ENCODE measurements at regions not wholly inside any gene's neighbourhood (a gene's known extent, or its start where the extent isn't known, plus 50 kb on each side); places are given as distances from the start of the nearest gene placed in this dataset.

GRCh38 chr7:84302949-84303348 is 108.4 kb upstream of the SEMA3A start:
- no peak for TF ChIP-seq GATA2 (IDR thresholded peaks at IDR 0.05; ENCODE audit: low read depth, low read length)
- TF ChIP-seq GATA3 (IDR thresholded peaks at IDR 0.05; ENCODE audit: low read depth, low read length), result no peak

- TF ChIP-seq GATA2 (IDR thresholded peaks at IDR 0.05; ENCODE audit: low read depth, low read length), result no peak
Measured at GRCh38 chr7:84297616-84298015, 103.0 kb upstream of the SEMA3A start.

GRCh38 chr7:84294847-84295455 is 100.4 kb upstream of the SEMA3A start:
- TF ChIP-seq GATA3 (IDR thresholded peaks at IDR 0.05; ENCODE audit: low read depth, low read length), result no peak
- TF ChIP-seq GATA2 (IDR thresholded peaks at IDR 0.05; ENCODE audit: low read depth, low read length), result no peak

GRCh38 chr7:84294391-84294790 is 99.8 kb upstream of the SEMA3A start:
- no peak for TF ChIP-seq GATA2 (IDR thresholded peaks at IDR 0.05; ENCODE audit: low read depth, low read length)
- no peak for TF ChIP-seq GATA3 (IDR thresholded peaks at IDR 0.05; ENCODE audit: low read depth, low read length)

- TF ChIP-seq GATA3 (IDR thresholded peaks at IDR 0.05; ENCODE audit: low read depth, low read length), result no peak
- TF ChIP-seq GATA2 (IDR thresholded peaks at IDR 0.05; ENCODE audit: low read depth, low read length), result no peak
Measured at GRCh38 chr7:84291756-84292155, 97.2 kb upstream of the SEMA3A start.

- TF ChIP-seq GATA3 (IDR thresholded peaks at IDR 0.05; ENCODE audit: low read depth, low read length), result no peak
- no peak for TF ChIP-seq GATA2 (IDR thresholded peaks at IDR 0.05; ENCODE audit: low read depth, low read length)
Measured at GRCh38 chr7:84283798-84284197, 89.2 kb upstream of the SEMA3A start.

- TF ChIP-seq GATA3 (IDR thresholded peaks at IDR 0.05; ENCODE audit: low read depth, low read length) (no peak), GATA2 (IDR thresholded peaks at IDR 0.05; ENCODE audit: low read depth, low read length) (no peak)
Measured at GRCh38 chr7:84281518-84281917, 86.9 kb upstream of the SEMA3A start.

- TF ChIP-seq GATA2 (IDR thresholded peaks at IDR 0.05; ENCODE audit: low read depth, low read length) (no peak), GATA3 (IDR thresholded peaks at IDR 0.05; ENCODE audit: low read depth, low read length) (no peak)
Measured at GRCh38 chr7:84277628-84278224, 83.1 kb upstream of the SEMA3A start.

GRCh38 chr7:84274029-84274638 is 79.5 kb upstream of the SEMA3A start:
- TF ChIP-seq GATA2 (IDR thresholded peaks at IDR 0.05; ENCODE audit: low read depth, low read length), result no peak
- no peak for TF ChIP-seq GATA3 (IDR thresholded peaks at IDR 0.05; ENCODE audit: low read depth, low read length)

GRCh38 chr7:84271543-84271942 is 77.0 kb upstream of the SEMA3A start:
- TF ChIP-seq GATA2 (IDR thresholded peaks at IDR 0.05; ENCODE audit: low read depth, low read length) (no peak), GATA3 (IDR thresholded peaks at IDR 0.05; ENCODE audit: low read depth, low read length) (no peak)

- TF ChIP-seq GATA2 (IDR thresholded peaks at IDR 0.05; ENCODE audit: low read depth, low read length) (peak; percentile 68; the same call in 1 of the 2 replicates), GATA3 (IDR thresholded peaks at IDR 0.05; ENCODE audit: low read depth, low read length) (peak; percentile 66; the same call in 1 of the 2 replicates)
Measured at GRCh38 chr7:84264396-84264795, 69.8 kb upstream of the SEMA3A start.

GRCh38 chr7:84263106-84263505 is 68.5 kb upstream of the SEMA3A start:
- TF ChIP-seq GATA2 (IDR thresholded peaks at IDR 0.05; ENCODE audit: low read depth, low read length) (no peak), GATA3 (IDR thresholded peaks at IDR 0.05; ENCODE audit: low read depth, low read length) (no peak)

- TF ChIP-seq GATA3 (IDR thresholded peaks at IDR 0.05; ENCODE audit: low read depth, low read length), result no peak
- no peak for TF ChIP-seq GATA2 (IDR thresholded peaks at IDR 0.05; ENCODE audit: low read depth, low read length)
Measured at GRCh38 chr7:84261509-84261908, 66.9 kb upstream of the SEMA3A start.

- TF ChIP-seq GATA2 (IDR thresholded peaks at IDR 0.05; ENCODE audit: low read depth, low read length), result no peak
- TF ChIP-seq GATA3 (IDR thresholded peaks at IDR 0.05; ENCODE audit: low read depth, low read length), result no peak
Measured at GRCh38 chr7:84258628-84259027, 64.0 kb upstream of the SEMA3A start.

GRCh38 chr7:84256571-84256971 is 62.0 kb upstream of the SEMA3A start:
- no peak for TF ChIP-seq GATA2 (IDR thresholded peaks at IDR 0.05; ENCODE audit: low read depth, low read length)
- no peak for TF ChIP-seq GATA3 (IDR thresholded peaks at IDR 0.05; ENCODE audit: low read depth, low read length)

Data from SH-SY5Y (cell line).